22Rv1 (cell line): ENCODE measurements at regions not wholly inside any gene's neighbourhood (a gene's known extent, or its start where the extent isn't known, plus 50 kb on each side); places are given as distances from the start of the nearest gene placed in this dataset.

Source experiments
- ZFX ChIP-seq: fragments of 450-650 bp; IDR thresholded peaks from 2 replicates; pipeline ENCODE4 v1.6.1; 2017; ENCODE audit warnings: antibody characterized with exemption, borderline replicate concordance
- TF ChIP-seq, protein P1 (sequence below): fragments of 450-650 bp; IDR thresholded peaks from 2 replicates; pipeline ENCODE4 v1.5.1; 2017; ENCODE audit warnings: mild to moderate bottlenecking

DNA sequence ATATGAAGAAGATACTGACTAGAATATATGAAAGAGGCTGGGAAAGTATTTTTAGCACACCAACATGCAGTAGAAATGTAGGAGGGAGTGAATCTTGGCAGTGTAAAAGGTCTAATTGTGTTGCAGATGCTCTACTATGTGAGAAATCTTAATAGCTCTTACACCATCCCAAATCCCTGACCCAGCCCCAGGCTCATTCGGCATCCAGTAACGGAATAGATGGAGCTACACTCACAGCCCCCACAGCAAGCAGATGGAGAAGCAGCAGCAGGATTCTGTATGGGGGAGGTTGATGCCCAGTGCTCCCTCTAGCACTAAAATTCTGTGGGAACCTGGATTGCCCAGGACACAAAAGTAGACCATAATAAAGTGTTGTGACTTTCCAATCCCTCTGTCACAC lies 153.2 kb upstream of the PRDX4 start:
- TF ChIP-seq, protein P1, sequence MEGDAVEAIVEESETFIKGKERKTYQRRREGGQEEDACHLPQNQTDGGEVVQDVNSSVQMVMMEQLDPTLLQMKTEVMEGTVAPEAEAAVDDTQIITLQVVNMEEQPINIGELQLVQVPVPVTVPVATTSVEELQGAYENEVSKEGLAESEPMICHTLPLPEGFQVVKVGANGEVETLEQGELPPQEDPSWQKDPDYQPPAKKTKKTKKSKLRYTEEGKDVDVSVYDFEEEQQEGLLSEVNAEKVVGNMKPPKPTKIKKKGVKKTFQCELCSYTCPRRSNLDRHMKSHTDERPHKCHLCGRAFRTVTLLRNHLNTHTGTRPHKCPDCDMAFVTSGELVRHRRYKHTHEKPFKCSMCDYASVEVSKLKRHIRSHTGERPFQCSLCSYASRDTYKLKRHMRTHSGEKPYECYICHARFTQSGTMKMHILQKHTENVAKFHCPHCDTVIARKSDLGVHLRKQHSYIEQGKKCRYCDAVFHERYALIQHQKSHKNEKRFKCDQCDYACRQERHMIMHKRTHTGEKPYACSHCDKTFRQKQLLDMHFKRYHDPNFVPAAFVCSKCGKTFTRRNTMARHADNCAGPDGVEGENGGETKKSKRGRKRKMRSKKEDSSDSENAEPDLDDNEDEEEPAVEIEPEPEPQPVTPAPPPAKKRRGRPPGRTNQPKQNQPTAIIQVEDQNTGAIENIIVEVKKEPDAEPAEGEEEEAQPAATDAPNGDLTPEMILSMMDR, result no peak
- TF ChIP-seq ZFX, result no peak
